ENCODE measurements at regions not wholly inside any gene's neighbourhood (a gene's known extent, or its start where the extent isn't known, plus 50 kb on each side); places are given as distances from the start of the nearest gene placed in this dataset.
"Not testable (repeated sequence)": the region's sequence is repeated elsewhere in the genome, so short reads cannot be mapped to it uniquely, and the experiment has no call there.

GRCh38 chr1:228994676-228995594 lies 259.7 kb downstream of the RHOU start:
- DNase-seq, result no peak

DNA sequence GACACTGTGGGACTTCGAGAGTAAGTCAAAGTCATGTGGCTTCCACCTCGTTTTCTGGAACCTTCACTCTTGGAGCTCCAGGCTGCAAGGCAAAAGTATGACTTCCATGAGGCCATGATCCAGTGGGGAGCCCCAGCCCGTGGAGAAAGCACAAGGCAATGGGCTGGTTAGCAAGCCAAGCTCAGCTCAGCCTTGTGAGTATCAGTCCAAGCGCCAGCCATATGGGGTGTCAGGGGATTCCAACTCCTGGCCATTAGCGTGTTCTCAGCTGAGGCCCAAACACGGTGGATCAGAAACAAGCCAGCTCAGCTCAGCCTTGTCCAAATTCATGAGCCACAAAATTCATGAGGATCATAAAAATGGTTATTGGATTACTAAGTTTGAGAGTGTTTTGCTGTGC lies 261.0 kb downstream of the RHOU start:
- DNase-seq, result no peak

DNA sequence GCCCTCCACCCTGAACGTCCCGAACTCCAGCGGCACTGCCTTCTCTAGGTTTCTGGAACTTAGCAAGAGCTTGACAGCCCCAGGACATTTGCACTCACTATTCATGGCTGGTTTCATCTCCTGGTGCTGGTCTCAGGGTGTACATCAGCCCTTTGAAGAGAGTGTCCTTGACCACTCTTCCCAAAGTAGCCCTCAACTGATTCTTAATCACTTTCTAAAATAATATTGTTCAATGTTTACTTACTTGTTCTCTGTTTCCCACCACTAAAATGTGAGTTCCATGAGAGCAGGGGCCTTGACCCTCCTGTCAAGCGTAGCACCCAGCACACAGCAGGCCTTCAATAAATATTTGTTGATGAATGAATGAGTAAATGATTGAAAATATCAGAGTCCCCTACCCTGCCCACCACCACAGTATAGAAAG lies 262.5 kb downstream of the RHOU start:
- no peak for DNase-seq

- no peak for DNase-seq
Measured at GRCh38 chr1:228998179-228998578, 262.9 kb downstream of the RHOU start.

- DNase-seq, result no peak
Measured at GRCh38 chr1:228999446-229000170, 264.3 kb downstream of the RHOU start.

GRCh38 chr1:229000187-229000586 lies 264.9 kb downstream of the RHOU start:
- DNase-seq, result no peak

GRCh38 chr1:229001467-229002011 lies 266.3 kb downstream of the RHOU start:
- DNase-seq, result no peak

DNA sequence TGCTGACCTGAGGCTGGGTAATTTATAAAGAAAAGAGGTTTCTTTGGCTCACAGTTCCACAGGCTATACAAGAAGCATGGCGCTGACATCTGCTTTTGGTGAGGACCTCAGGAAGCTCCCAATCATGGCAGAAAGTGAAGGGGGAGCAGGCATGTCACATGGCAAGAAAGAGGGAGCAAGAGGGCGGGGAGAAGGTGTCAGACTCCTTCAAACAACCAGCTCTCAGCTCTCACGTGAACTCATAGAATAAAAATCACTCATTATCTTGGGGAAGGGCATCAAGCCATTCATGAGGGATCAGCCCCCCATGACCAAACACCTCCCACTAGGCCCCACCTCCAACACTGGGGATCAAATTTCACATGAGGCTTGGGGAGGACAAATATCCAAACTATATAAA lies 266.8 kb downstream of the RHOU start:
- no peak for DNase-seq

DNA sequence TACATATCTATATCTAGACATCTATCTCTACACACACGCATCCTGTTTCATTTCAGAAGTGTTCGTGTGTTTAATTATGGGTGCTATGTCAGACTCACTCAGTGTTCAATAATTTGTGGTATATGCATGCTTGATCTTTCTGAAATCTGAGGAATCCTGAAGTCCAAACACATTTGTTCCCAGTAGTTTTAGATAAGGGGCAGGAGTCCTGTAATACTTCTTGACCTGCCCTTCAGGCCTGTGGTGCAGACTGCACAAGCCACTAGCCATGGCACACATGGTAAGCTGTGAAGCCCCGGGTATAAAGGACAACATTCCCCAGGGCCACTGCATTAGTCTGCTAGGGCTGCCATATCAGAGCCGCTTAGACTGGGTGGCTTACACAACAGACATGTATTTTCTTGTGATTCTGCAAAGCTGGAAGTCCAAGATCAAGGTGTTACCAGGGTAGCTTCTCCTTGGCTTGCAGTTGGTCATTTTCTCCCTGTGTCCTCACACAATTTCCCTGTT lies 267.2 kb downstream of the RHOU start:
- no peak for DNase-seq

DNA sequence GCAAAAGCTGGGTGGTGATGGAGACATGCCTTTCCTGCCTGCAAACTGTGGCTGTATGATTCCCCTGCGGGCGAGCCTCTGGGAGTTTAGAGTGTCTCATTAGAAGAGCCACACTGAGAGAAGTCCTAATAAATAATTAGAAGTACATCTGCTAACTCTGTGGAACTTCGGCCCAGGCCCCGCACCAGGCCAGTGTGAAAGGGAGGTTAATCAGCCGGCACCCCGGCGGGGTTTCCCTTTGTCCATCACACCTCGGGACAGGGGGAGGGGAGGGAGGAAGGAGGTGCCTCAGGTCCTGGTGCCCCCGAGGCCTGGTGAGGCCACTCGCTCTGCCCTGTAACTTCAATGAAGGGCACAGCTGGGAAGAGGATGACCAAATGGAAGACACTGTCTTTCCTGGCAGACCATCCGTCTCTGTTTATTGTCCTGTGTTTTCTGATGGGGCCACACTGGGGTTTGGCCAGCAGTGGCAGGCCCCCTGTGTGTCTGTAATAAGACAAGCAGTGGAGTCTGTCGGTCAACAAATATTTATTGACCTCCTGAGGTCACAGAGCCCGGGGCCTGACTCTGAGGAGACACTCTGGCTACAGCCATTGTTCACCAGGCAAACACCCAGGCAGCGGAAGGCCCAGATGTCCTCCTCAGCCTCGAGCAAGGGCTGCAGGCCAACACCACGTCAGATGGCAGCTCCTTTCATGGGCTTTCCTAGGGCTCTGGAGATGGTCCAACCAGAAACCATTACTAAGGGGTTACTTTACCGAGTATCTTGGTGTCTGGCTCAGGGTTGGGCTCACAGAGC lies 267.5 kb upstream of the RAB4A start:
- no peak for DNase-seq

- no peak for DNase-seq
Measured at GRCh38 chr1:229004066-229004833, 266.7 kb upstream of the RAB4A start.

GRCh38 chr1:229005097-229005496 lies 265.8 kb upstream of the RAB4A start:
- no peak for DNase-seq

DNA sequence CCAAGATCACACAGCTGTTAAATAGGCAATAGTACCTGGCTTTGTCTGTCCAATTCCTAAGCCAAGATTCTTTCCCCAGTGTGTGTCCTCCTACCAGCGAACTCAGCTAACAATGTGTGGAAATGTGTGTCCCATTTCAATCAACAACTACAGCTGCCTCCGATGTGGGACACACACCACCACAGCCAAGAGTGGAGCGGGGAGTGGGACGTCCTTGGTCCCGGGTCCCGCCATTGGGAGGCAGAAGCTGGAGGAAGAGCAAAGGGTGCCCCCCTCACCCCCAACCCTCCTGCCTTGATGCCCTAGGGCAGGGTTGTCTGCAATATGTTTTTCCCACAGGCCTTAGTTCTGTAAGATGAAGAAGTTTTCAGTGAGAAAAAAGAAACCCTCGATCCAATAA lies 265.4 kb upstream of the RAB4A start:
- DNase-seq, result no peak

DNA sequence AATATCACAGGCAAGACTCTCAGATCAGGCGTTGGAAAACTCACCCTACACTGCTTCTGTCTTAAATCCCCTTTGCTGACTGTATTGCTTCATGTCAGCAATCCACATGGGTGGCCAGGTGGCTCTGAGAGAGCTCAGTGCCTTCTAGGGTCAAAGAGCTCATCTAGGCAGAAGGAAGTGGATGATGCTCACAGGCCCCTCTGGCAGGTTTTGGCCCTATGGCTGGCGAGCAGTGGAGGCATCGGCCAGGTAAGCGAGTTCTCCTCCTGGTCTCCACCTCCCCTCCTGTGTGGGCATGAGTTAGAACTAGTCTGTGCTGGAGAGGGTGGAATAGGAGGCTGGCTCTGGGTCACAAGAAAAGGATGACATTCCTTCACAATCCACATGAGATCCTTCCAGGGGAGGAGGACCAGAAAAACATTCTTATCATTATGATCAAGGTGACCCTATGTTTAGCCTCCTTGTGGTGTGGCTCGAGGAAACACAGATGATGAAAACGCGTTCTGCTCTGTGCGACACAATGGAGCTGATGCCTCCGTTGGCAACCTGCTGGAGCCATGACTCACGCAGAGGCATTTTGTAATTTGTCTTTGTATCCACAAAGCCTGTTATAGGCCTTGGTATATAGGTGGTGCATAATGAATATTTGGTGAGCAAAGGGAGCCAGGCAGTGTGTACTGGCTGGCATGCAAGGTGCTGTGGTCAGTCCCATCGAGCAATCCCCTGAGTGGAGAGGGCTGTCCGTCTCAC lies 264.6 kb upstream of the RAB4A start:
- DNase-seq, result no peak

- no peak for DNase-seq
Measured at GRCh38 chr1:229007167-229007566, 263.7 kb upstream of the RAB4A start.

GRCh38 chr1:229007701-229008100 lies 263.2 kb upstream of the RAB4A start:
- DNase-seq, result no peak

- not testable (repeated sequence) for DNase-seq
Measured at GRCh38 chr1:229008347-229008746, 262.6 kb upstream of the RAB4A start.

DNA sequence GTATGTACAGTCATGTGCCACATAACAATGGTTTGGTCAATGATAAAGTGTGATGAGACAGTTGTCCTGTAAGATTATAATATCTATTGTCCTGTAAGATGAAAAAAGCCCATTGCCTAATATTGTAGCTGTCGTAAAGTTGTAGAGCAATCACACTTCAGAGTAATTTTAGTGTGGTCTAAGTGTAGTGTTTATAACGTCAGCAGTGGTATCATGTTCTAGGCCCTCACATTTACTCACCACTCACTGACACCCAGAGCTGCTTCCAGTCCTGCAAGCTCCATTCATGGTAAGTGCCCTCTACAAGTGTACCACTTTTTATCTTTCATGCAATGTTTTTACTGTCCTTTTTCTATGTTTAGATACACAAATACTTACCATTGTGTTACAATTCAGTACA lies 259.9 kb upstream of the RAB4A start:
- DNase-seq, result no peak

DNA sequence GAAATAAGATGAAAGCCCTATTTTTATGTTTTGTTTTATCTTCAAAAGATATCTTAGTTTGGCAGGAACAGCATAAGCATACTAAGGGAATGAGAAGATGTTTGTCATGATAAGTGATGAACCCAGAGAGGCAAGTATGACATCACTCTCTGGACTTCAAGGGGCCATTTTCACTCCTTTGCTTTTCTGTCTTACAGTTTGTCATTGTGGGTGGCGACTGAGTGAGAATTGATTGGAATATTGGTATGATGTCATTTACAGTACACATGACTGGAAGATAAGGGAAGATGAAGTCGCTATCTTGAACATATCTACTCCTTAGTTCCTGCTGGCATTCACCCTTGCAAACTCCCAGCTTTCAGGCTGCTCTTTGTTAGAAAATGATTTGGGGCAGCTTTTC lies 258.1 kb upstream of the RAB4A start:
- no peak for DNase-seq

DNA sequence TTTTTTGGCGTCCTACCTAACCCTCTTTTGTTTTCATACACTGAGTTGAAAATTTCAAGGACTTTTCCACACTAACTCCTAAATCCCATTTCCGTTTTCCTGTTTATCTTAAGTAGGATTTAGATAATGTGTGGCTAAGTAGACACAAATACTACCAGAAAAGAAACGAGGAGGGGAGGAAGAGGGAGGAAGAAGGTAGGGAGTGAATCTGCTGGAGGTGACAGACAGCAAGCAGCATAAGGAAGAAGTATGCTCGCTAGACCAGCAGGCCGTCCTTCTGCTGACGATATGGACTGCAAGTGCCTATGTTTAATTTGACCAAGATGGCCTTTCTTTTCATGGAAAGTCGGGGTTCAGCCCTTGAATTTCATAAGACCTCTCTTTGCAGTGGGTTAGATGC lies 256.9 kb upstream of the RAB4A start:
- DNase-seq, result no peak

- DNase-seq, result no peak
Measured at GRCh38 chr1:229015806-229016205, 255.1 kb upstream of the RAB4A start.

Data from stimulated activated CD4-positive, alpha-beta T cell treated with anti-CD3 and anti-CD28 coated beads, Interleukin-15, amount 100 ng/mL, for 24 hours (primary cell).